Stimulated activated naive CD4-positive, alpha-beta T cell (primary cell): ENCODE measurements at regions not wholly inside any gene's neighbourhood (a gene's known extent, or its start where the extent isn't known, plus 50 kb on each side); places are given as distances from the start of the nearest gene placed in this dataset.

ENCODE experiments used
- DNase-seq, 6 experiments: peaks; one replicate each; lab custom pipeline; 2025; lab: John Stamatoyannopoulos, UW

GRCh38 chr5:98606961-98607360 lies 166.5 kb upstream of the RGMB start:
- no peak for DNase-seq

- DNase-seq, result no peak
These were observed 165.4 kb upstream of the RGMB start for GRCh38 chr5:98608052-98608451.

GRCh38 chr5:98614341-98614740 lies 159.1 kb upstream of the RGMB start:
- no peak for DNase-seq

- DNase-seq, result no peak
These were observed 151.6 kb upstream of the RGMB start for GRCh38 chr5:98621821-98622220.

GRCh38 chr5:98624145-98624880 lies 149.2 kb upstream of the RGMB start:
- no peak for DNase-seq

- DNase-seq, result no peak
These were observed 146.3 kb upstream of the RGMB start for GRCh38 chr5:98627121-98627520.

GRCh38 chr5:98630621-98631020 lies 142.8 kb upstream of the RGMB start:
- no peak for DNase-seq

- DNase-seq, result no peak
These were observed 142.0 kb upstream of the RGMB start for GRCh38 chr5:98631311-98632054.

- DNase-seq, result no peak
These were observed 137.8 kb upstream of the RGMB start for GRCh38 chr5:98635656-98636055.

GRCh38 chr5:98637116-98637515 lies 136.3 kb upstream of the RGMB start:
- DNase-seq, result no peak

GRCh38 chr5:98637557-98637956 lies 135.9 kb upstream of the RGMB start:
- DNase-seq, result no peak

- no peak for DNase-seq
These were observed 135.4 kb upstream of the RGMB start for GRCh38 chr5:98638111-98638510.

- no peak for DNase-seq
These were observed 134.8 kb upstream of the RGMB start for GRCh38 chr5:98638701-98639100.

- DNase-seq, result no peak
These were observed 134.2 kb upstream of the RGMB start for GRCh38 chr5:98639274-98639673.

- DNase-seq, result no peak
These were observed 131.8 kb upstream of the RGMB start for GRCh38 chr5:98641671-98642070.

- no peak for DNase-seq
These were observed 129.9 kb upstream of the RGMB start for GRCh38 chr5:98643569-98643968.

- no peak for DNase-seq
These were observed 121.7 kb upstream of the RGMB start for GRCh38 chr5:98651715-98652114.

GRCh38 chr5:98656125-98656795 lies 117.2 kb upstream of the RGMB start:
- DNase-seq, result no peak

GRCh38 chr5:98656796-98657195 lies 116.7 kb upstream of the RGMB start:
- no peak for DNase-seq

GRCh38 chr5:98657559-98657958 lies 115.9 kb upstream of the RGMB start:
- DNase-seq, result no peak

GRCh38 chr5:98663521-98663920 lies 109.9 kb upstream of the RGMB start:
- no peak for DNase-seq

GRCh38 chr5:98664736-98665135 lies 108.7 kb upstream of the RGMB start:
- DNase-seq, result no peak

- no peak for DNase-seq
These were observed 93.5 kb upstream of the RGMB start for GRCh38 chr5:98679963-98680362.
